K562 (cell line): ENCODE measurements at regions not wholly inside any gene's neighbourhood (a gene's known extent, or its start where the extent isn't known, plus 50 kb on each side); places are given as distances from the start of the nearest gene placed in this dataset.

Experiments used
- ATAC-seq: fragments of 200-7000 bp; cut with Tn5 transposase; 3 replicates; pipeline ENCODE4 v1.9.1; 2020; ENCODE audit warnings: moderate library complexity
- BruUV-seq: library from RNA; stranded (reverse); fragments of 400-500 nt; replicated peaks from 2 replicates; lab custom pipeline; 2021; lab: Mats Ljungman, UMichigan
- CTCF ChIA-PET: fragments of 300-600 bp; formaldehyde crosslinking; extraction: SDS; loops from one replicate; lab custom pipeline; 2021; ENCODE audit warnings: low intra/inter-chr PET ratio; lab: Yijun Ruan, JAX
- POLR2A ChIA-PET: fragments of 300-600, 350-650 bp; sonication (Branson Sonifier 250); formaldehyde crosslinking; extraction: SDS; loops from one replicate; lab custom pipeline; 2021; ENCODE audit warnings: antibody characterized with exemption, inconsistent platforms; lab: Yijun Ruan, JAX
- DNase-seq, 4 experiments: peaks; one replicate each; pipeline versions ENCODE4 v3.0.0 to v3.0.0-alpha.2; 2011 to 2018; ENCODE audit warnings: low spot score in 3 of 4, mixed read lengths in 3 of 4; ENCODE audit errors: extremely low read depth in 1 of 4
- FAIRE-seq: peaks from 2 replicates; lab custom pipeline; 2011; peaks lifted over from hg19 to GRCh38; lab: Jason Lieb, UNC
- H2AFZ ChIP-seq: 2 replicates; pipeline ENCODE4 v1.6.0; 2011; ENCODE audit warnings: low read depth, low read length, control low read depth, inconsistent platforms
- H3K27ac ChIP-seq: fragments of 200-600 bp; 3 replicates; pipeline ENCODE4 v1.8.0; 2011; ENCODE audit warnings: low read depth, mild to moderate bottlenecking, control low read depth, inconsistent platforms, low read length, moderate library complexity, mixed read lengths; ENCODE audit errors: extremely low read depth
- H3K27me3 ChIP-seq, 2 experiments: fragments of 300-600 bp in 1 of 2; 2 replicates in 1 of 2; 3 replicates in 1 of 2; pipeline versions ENCODE4 v1.6.0 to v1.8.0; 2011; ENCODE audit warnings: inconsistent platforms in 2 of 2, low read length in 2 of 2, mild to moderate bottlenecking in 1 of 2, mixed read lengths in 1 of 2, moderate library complexity in 1 of 2; ENCODE audit not compliant: control insufficient read depth in 2 of 2, insufficient read depth in 2 of 2
- H3K36me3 ChIP-seq: fragments of 300-600 bp; 3 replicates; pipeline ENCODE4 v1.8.0; 2011; ENCODE audit warnings: mild to moderate bottlenecking, low read length, inconsistent platforms; ENCODE audit not compliant: control insufficient read depth, insufficient read depth
- H3K4me1 ChIP-seq, 2 experiments: fragments of 200-600 bp in 1 of 2; replicated peaks in 1 of 2; 2 replicates in 1 of 2; 3 replicates in 1 of 2; pipeline versions ENCODE4 v1.5.1 to v1.8.0; 2011; ENCODE audit warnings: inconsistent platforms in 2 of 2, low read length in 2 of 2, mild to moderate bottlenecking in 1 of 2, mixed read lengths in 1 of 2, moderate library complexity in 1 of 2; ENCODE audit not compliant: control insufficient read depth in 2 of 2, insufficient read depth in 2 of 2
- H3K4me2 ChIP-seq: 2 replicates; pipeline ENCODE4 v1.6.1; 2011; ENCODE audit warnings: low read length, control low read depth, inconsistent platforms, mixed read lengths; ENCODE audit not compliant: insufficient read depth
- H3K4me3 ChIP-seq: fragments of 200-600 bp; sonication (generic), shearing (Covaris generic); 2 replicates; pipeline ENCODE4 v1.5.1; 2016; ENCODE audit warnings: control low read depth, inconsistent platforms
- H3K79me2 ChIP-seq: fragments of 200-600 bp; 3 replicates; pipeline ENCODE4 v1.8.0; 2011; ENCODE audit warnings: low read length, inconsistent platforms; ENCODE audit not compliant: control insufficient read depth, insufficient read depth
- H3K9ac ChIP-seq, 2 experiments: 2 replicates each; pipeline versions ENCODE4 v1.6.0 to v1.6.1; 2011; ENCODE audit warnings: low read depth in 2 of 2, low read length in 2 of 2, control low read depth in 1 of 2, inconsistent platforms in 1 of 2, mild to moderate bottlenecking in 1 of 2, mixed read lengths in 1 of 2; ENCODE audit not compliant: insufficient read depth in 1 of 2
- H3K9me1 ChIP-seq: one replicate; pipeline ENCODE4 v1.6.0; 2011; ENCODE audit warnings: inconsistent platforms, mild to moderate bottlenecking, low read length, moderate library complexity; ENCODE audit not compliant: control insufficient read depth, insufficient read depth
- H3K9me3 ChIP-seq: replicated peaks from 2 replicates; pipeline ENCODE4 v1.5.1; 2011; ENCODE audit warnings: low read depth, low read length, inconsistent platforms; ENCODE audit not compliant: control insufficient read depth, insufficient read depth
- H4K20me1 ChIP-seq: replicated peaks from 2 replicates; pipeline ENCODE4 v1.6.1; 2011; ENCODE audit warnings: low read length, inconsistent platforms, mixed read lengths; ENCODE audit not compliant: control insufficient read depth, insufficient read depth
- ARHGAP35 ChIP-seq: fragments of 450-650 bp; IDR thresholded peaks from 2 replicates; pipeline ENCODE4 v1.6.1; 2018; ENCODE audit not compliant: partially characterized antibody
- ERF ChIP-seq: fragments of 450-650 bp; formaldehyde crosslinking; IDR thresholded peaks from 2 replicates; pipeline ENCODE4 v1.4.0; 2020; ENCODE audit warnings: mild to moderate bottlenecking, mixed read lengths
- ETV5 ChIP-seq: sonication (generic); formaldehyde crosslinking; IDR thresholded peaks from 2 replicates; pipeline ENCODE4 v1.4.0; 2020; ENCODE audit warnings: low read depth, mild to moderate bottlenecking, missing genetic modification reagents
- FIP1L1 ChIP-seq: fragments of 200-400 bp; formaldehyde crosslinking; IDR thresholded peaks from 2 replicates; pipeline ENCODE4 v1.6.1; 2018; ENCODE audit warnings: mild to moderate bottlenecking, low read depth, low read length; ENCODE audit not compliant: poor library complexity, severe bottlenecking
- FOXA3 ChIP-seq, 2 experiments: fragments of 450-650 bp in 1 of 2; sonication (generic) in 1 of 2; formaldehyde crosslinking; IDR thresholded peaks in 1 of 2; conservative IDR thresholded peaks in 1 of 2; 2 replicates each; pipeline versions ENCODE4 v1.4.0 to v1.8.0; 2020 to 2022; ENCODE audit warnings: mild to moderate bottlenecking in 2 of 2, missing genetic modification reagents in 1 of 2
- HMGN3 ChIP-seq: IDR thresholded peaks from 2 replicates; pipeline ENCODE4 v1.6.1; 2011; ENCODE audit warnings: borderline replicate concordance, low read depth, mild to moderate bottlenecking, mixed read lengths, low read length; ENCODE audit not compliant: insufficient read length; ENCODE audit errors: extremely low read depth
- NBN ChIP-seq: fragments of 450-650 bp; IDR thresholded peaks from 2 replicates; pipeline ENCODE4 v1.6.1; 2016; ENCODE audit warnings: low read depth, mild to moderate bottlenecking
- PHB ChIP-seq: fragments of 250-450 bp; sonication (Bioruptor Pico); IDR thresholded peaks from 2 replicates; pipeline ENCODE4 v1.5.0; 2021
- PHF21A ChIP-seq: fragments of 450-650 bp; IDR thresholded peaks from 2 replicates; pipeline ENCODE4 v1.6.1; 2017; ENCODE audit warnings: low read depth, borderline replicate concordance
- POLR2B ChIP-seq: fragments of 450-650 bp; IDR thresholded peaks from 2 replicates; pipeline ENCODE4 v1.6.1; 2018; ENCODE audit warnings: low read depth; ENCODE audit not compliant: partially characterized antibody
- RBM17 ChIP-seq: fragments of 200-400 bp; formaldehyde crosslinking; IDR thresholded peaks from 2 replicates; pipeline ENCODE4 v1.6.1; 2017; ENCODE audit warnings: low read depth, mild to moderate bottlenecking, low read length, borderline replicate concordance
- ZBED1 ChIP-seq: IDR thresholded peaks from 2 replicates; pipeline ENCODE4 v1.6.1; 2014
- ZNF717 ChIP-seq: fragments of 250-450 bp; sonication (Bioruptor Pico); IDR thresholded peaks from 2 replicates; pipeline ENCODE4 v1.5.0; 2021
- WGBS: fragments of 100-300 bp; shearing (Covaris generic); methylation state at CpG from one replicate; pipeline ENCODE4 v1.1.6; 2016; ENCODE audit warnings: low coverage, mixed read lengths; ENCODE audit not compliant: insufficient coverage; ENCODE audit errors: missing lambda C conversion rate; 5-methylcytosine and 5-hydroxymethylcytosine counted together
- in situ Hi-C: fragments of 300-500 bp; cut with MboI; formaldehyde crosslinking; loops from 4 replicates; pipeline ENCODE4 v1.15.0; 2018; ENCODE audit warnings: inconsistent platforms, mixed read lengths
- intact Hi-C: fragments of 100-400 bp; cut with micrococcal nuclease; formaldehyde crosslinking; loops from 2 replicates; pipeline ENCODE4 v1.14.2; 2022
- TF ChIP-seq, protein P1 (sequence below): sonication (generic); formaldehyde crosslinking; IDR thresholded peaks from 2 replicates; pipeline ENCODE4 v1.8.1; 2022; ENCODE audit warnings: missing genetic modification reagents
- TF ChIP-seq, protein P2 (sequence below): fragments of 450-650 bp; IDR thresholded peaks from 2 replicates; pipeline ENCODE4 v1.6.1; 2018; ENCODE audit not compliant: partially characterized antibody
- TF ChIP-seq, protein P3 (sequence below): sonication (generic); formaldehyde crosslinking; IDR thresholded peaks from 2 replicates; pipeline ENCODE4 v1.8.1; 2023; ENCODE audit warnings: mild to moderate bottlenecking, missing genetic modification reagents

DNA sequence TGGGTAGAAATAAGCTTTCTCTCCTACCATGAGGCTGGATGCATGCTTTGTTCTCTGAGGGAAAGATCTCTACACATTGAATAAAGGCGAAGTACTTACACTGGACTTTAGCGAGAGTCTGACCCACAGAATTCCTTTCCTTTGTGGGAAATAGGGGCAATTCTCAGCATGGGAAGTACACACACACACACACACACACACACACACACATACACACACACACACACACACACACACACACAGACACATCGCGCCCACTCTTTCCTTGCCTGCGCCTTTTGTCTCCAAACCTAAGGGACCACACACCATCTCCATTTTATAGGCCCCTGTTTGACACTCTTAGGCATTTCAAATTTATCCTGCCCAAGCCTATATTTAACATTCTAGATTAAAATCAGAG lies 83.8 kb downstream of the LUZP4 start:
- Histone ChIP-seq H3K9ac (no peak overlapping the region), H3K4me1 (no peaks in the 10 kb centered on the region), H3K9me3 (no peaks in the 10 kb centered on the region), H2AFZ (no peak overlapping the region), H3K27me3 (no peaks in the 10 kb centered on the region), H3K36me3 (no peaks in the 10 kb centered on the region), H3K9me1 (no peaks in the 10 kb centered on the region), H4K20me1 (no peaks in the 10 kb centered on the region), H3K4me3 (no peak overlapping the region), H3K4me2 (no peak overlapping the region)
- intact Hi-C loops: no loop called here
- ATAC-seq (no peak), FAIRE-seq (no peak), DNase-seq (no peak)
- ChIA-PET CTCF (no interaction called here), POLR2A (no interaction called here)
- in situ Hi-C loops: no loop called here
- WGBS: 0% methylated on average over 1 of the region's 5 CpGs
- BruUV-seq: no TSS peak
- TF ChIP-seq HMGN3 (no peak), RBM17 (no peak), POLR2B (no peak), ETV5 (CRISPR knock-in tag) (no peak), ZBED1 (no peak), PHB (CRISPR knock-in tag) (no peak), FOXA3 (CRISPR knock-in tag; conservative IDR thresholded peaks at IDR 0.05 in 1 of 2, IDR thresholded peaks at IDR 0.05 in 1 of 2) (no peak), FIP1L1 (no peak), PHF21A (no peak), ERF (CRISPR knock-in tag) (no peak), NBN (no peak), ZNF717 (CRISPR knock-in tag) (no peak), ARHGAP35 (no peak)
- TF ChIP-seq, protein P1, sequence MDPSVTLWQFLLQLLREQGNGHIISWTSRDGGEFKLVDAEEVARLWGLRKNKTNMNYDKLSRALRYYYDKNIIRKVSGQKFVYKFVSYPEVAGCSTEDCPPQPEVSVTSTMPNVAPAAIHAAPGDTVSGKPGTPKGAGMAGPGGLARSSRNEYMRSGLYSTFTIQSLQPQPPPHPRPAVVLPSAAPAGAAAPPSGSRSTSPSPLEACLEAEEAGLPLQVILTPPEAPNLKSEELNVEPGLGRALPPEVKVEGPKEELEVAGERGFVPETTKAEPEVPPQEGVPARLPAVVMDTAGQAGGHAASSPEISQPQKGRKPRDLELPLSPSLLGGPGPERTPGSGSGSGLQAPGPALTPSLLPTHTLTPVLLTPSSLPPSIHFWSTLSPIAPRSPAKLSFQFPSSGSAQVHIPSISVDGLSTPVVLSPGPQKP: no peak
- TF ChIP-seq, protein P2, sequence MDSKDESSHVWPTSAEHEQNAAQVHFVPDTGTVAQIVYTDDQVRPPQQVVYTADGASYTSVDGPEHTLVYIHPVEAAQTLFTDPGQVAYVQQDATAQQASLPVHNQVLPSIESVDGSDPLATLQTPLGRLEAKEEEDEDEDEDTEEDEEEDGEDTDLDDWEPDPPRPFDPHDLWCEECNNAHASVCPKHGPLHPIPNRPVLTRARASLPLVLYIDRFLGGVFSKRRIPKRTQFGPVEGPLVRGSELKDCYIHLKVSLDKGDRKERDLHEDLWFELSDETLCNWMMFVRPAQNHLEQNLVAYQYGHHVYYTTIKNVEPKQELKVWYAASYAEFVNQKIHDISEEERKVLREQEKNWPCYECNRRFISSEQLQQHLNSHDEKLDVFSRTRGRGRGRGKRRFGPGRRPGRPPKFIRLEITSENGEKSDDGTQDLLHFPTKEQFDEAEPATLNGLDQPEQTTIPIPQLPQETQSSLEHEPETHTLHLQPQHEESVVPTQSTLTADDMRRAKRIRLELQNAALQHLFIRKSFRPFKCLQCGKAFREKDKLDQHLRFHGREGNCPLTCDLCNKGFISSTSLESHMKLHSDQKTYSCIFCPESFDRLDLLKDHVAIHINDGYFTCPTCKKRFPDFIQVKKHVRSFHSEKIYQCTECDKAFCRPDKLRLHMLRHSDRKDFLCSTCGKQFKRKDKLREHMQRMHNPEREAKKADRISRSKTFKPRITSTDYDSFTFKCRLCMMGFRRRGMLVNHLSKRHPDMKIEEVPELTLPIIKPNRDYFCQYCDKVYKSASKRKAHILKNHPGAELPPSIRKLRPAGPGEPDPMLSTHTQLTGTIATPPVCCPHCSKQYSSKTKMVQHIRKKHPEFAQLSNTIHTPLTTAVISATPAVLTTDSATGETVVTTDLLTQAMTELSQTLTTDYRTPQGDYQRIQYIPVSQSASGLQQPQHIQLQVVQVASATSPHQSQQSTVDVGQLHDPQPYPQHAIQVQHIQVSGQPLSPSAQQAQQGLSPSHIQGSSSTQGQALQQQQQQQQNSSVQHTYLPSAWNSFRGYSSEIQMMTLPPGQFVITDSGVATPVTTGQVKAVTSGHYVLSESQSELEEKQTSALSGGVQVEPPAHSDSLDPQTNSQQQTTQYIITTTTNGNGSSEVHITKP: no peak
- TF ChIP-seq, protein P3, sequence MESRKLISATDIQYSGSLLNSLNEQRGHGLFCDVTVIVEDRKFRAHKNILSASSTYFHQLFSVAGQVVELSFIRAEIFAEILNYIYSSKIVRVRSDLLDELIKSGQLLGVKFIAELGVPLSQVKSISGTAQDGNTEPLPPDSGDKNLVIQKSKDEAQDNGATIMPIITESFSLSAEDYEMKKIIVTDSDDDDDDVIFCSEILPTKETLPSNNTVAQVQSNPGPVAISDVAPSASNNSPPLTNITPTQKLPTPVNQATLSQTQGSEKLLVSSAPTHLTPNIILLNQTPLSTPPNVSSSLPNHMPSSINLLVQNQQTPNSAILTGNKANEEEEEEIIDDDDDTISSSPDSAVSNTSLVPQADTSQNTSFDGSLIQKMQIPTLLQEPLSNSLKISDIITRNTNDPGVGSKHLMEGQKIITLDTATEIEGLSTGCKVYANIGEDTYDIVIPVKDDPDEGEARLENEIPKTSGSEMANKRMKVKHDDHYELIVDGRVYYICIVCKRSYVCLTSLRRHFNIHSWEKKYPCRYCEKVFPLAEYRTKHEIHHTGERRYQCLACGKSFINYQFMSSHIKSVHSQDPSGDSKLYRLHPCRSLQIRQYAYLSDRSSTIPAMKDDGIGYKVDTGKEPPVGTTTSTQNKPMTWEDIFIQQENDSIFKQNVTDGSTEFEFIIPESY (CRISPR knock-in tag): no peak
- TF ChIP-seq, all 486 proteins: peak for 0
- no peaks in the 10 kb centered on the region for H3K79me2 ChIP-seq
- no peak overlapping the region for H3K27ac ChIP-seq
